GM21529 (cell line): ENCODE measurements at regions not wholly inside any gene's neighbourhood (a gene's known extent, or its start where the extent isn't known, plus 50 kb on each side); places are given as distances from the start of the nearest gene placed in this dataset.

ENCODE experiments used
- ATAC-seq: cut with Tn5 transposase; IDR thresholded peaks from one replicate; pipeline ENCODE4 v1.9.1; 2021; ENCODE audit not compliant: unreplicated experiment

DNA sequence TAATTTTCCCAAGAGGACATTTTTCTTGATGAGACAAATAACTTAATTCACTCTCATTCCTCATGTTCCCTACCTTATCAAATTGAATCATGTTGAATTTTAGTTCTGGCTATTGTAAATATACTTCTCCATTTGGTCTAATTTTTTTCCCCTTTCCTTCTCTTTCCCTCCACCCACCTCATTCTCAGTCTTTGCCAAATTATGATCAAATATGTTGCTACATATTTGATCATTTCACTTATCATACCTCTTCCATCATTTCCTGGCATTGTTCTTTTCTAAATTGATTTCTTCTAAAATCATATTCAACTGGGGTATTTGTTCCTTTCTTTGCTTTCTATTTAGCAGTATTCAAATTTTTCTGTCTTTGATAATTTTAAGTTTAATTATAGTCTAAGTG, 52.3 kb downstream of the HDGFL1 start:
- ATAC-seq: no peak

DNA sequence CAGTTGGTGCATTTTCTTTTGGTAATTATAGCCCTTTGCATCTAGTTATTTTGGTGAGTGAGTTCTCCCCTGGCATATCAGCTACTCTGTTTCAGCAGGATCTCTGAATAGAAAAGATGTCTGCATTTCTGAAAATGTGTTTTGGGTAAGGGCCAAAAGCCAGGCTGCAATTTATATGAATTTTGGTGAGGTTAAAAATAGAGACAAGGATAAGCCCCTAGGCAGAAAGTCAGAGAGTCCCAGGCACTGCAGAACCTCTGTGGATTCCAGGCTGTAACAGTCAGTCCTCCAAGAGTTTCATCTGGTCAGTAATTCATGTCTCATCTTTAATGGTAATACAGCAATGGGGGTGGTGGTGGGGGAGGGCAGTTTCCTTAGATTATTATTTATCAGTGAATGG, 53.0 kb downstream of the HDGFL1 start:
- no peak for ATAC-seq

GRCh38 chr6:22622813-22623212, 53.4 kb downstream of the HDGFL1 start:
- ATAC-seq: no peak

DNA sequence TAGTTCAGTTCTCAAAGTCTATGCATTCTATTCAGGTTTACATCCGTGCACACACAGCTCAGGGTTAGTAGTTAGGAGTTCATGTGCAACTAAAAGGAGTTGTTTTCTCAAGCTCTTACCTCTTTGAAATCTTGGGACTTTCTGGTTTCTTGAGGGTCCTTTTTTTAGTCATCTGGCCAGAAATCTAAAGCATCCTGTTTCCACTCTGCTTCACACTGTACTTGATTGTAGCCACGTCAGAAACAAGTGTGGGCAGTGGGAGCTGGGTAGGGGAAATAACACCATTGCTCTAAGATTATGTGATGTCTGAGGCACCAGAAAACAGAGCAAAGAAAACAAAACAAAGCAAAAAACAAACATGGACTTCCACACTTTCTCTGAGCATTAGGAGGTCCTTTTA, 58.3 kb downstream of the HDGFL1 start:
- ATAC-seq: no peak

DNA sequence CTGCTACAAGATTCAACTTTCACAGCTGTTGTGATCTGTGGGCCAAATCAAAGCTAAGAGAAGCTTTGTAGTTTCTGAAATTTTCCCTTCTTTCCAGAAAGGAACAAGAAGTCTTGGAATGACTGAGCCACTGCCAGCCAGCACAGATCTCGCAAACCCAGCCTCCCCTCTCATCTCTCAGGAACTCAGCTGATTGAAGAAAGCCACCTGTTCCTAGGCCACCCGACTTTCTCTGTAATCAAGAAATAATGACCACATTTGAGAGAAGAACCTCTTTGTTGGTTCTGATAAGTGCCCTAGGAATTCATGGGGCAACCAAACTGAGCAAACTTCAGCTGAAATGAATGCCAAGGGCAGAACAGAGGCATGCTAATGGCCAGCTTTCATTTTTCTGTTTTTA, 61.7 kb downstream of the HDGFL1 start:
- ATAC-seq: no peak

GRCh38 chr6:22632581-22633145, 63.3 kb downstream of the HDGFL1 start:
- ATAC-seq: no peak

GRCh38 chr6:22636452-22636851, 67.1 kb downstream of the HDGFL1 start:
- no peak for ATAC-seq

DNA sequence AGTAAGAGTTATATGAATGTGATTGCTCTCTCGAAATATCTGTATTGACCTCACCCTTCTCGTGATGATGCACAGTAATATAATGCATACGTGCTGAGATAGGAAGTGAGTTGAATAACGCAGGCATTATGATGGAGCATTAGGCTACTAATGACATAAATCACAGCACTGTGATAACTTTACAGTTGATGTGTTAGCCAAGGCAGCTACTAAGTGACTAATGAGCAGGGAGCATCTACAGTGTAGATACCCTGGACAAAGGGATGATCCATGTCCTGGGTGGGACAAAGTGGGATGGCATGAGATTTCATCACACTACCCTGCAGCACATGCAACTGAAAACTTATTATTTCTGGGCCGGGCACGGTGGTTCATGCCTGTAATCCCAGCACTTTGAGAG, 68.4 kb downstream of the HDGFL1 start:
- ATAC-seq: no peak

- ATAC-seq: no peak
Observed at GRCh38 chr6:22638320-22638719, 69.0 kb downstream of the HDGFL1 start.

- ATAC-seq: no peak
Observed at GRCh38 chr6:22642254-22642653, 72.9 kb downstream of the HDGFL1 start.

GRCh38 chr6:22643780-22644179, 74.4 kb downstream of the HDGFL1 start:
- no peak for ATAC-seq

GRCh38 chr6:22647719-22648118, 78.4 kb downstream of the HDGFL1 start:
- ATAC-seq: no peak

- ATAC-seq: no peak
Observed at GRCh38 chr6:22651731-22652130, 82.4 kb downstream of the HDGFL1 start.

- no peak for ATAC-seq
Observed at GRCh38 chr6:22653980-22654610, 84.7 kb downstream of the HDGFL1 start.

DNA sequence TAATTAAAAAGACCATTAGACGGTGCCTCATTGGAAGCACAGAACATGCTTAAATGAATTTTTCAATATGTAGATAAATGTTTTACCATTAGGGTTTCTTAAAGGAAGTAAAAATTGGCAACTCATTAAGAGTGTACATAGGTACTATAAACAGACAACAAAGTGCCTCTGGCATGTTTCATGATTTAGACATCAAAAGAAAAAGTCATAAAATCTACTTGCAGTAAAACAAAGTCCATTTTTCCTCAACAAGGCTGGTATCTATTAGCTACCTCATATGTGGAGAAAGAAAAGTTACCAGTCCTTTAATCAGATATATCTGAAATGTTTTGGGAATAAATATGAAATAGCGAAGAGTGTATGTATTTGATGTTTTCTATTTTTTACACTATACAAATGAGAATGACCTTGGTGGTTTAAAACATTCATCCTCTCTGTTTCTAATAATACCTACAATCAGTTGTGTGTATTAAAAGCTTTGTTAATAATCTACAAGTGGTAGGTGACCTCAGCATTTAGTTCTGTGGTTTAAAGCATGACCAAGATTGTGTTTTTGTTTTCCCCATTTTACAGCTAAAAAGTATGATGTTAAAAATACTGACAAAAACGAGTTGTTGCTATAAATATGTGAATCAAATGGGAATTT, 87.5 kb downstream of the HDGFL1 start:
- ATAC-seq: peak; percentile 60

- ATAC-seq: peak; percentile 50
Observed at GRCh38 chr6:22657352-22657980, 88.1 kb downstream of the HDGFL1 start.

DNA sequence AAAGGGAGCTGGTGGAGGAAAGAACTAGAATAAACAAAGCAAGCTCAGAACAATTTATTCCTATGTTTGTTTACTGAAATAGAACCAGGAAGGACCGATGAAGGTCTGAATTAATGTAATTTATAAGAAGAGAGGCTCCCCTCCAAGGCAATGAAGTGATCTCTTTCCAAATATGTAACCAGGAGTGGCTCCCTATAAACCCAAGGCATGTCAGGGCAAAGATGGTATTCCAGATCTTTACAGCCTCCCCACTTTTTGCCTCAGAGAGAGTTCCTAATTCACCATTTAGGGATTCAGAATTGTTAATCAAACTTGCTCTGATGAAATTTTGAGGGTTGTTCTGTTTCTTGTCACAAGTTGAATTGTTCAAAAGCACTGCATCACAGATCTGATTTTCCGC, 88.8 kb downstream of the HDGFL1 start:
- ATAC-seq: no peak

- no peak for ATAC-seq
Observed at GRCh38 chr6:22658934-22659333, 89.6 kb downstream of the HDGFL1 start.

DNA sequence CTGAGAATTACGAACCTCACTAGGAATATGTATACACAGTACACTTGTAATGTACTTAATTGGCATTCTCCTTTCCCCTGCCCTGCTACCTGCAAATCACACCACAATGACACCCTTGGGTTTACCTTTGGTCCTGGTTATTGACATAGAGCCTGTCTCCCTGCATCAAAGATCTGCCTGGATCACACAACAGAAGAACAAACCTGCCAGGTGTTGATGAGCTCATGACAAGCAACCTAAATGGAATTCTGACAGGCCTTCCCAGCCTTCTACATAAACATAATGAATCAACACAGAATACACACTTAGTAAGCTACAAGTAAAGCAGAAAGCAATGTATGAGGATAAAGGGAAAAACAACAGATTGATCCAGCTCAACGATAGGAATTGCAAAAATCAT, 95.6 kb downstream of the HDGFL1 start:
- no peak for ATAC-seq

DNA sequence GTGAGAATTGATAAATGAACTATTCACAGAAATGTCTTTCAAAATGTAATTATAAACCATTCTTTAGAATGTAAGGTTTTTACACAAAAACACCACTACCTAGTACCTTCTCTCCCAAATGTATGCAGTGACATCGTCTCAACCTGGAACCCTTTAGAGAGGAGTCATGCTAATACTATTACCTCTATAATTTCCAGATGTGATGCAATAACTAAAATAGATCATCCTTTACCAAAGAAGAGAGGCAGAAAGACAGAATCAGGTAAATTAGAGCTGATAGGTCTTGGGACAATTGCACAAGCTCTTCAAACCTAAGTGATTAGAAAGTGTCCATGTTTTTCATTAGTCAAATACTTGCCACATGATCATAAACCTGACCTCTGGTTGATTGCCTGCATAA, 96.7 kb downstream of the HDGFL1 start:
- ATAC-seq: no peak

DNA sequence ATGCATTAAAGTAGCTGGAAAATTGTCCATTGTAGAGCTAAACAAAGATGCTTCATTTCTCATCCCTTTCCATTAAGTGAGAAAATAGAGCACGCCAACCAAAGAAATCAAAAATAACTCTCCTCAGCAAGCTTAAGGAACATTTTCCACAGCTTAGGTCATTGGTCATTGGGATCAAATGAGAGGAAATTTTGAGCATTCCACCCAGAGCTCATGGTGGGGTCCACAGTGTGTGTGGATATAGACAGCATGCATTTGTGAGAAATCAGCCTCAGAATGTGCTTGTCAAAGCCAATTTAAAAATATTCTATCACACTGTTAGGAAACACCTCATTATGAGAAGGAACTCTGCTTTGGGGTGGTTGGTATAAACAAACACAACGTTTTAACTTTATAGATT, 97.2 kb downstream of the HDGFL1 start:
- ATAC-seq: no peak

- no peak for ATAC-seq
Observed at GRCh38 chr6:22667855-22668254, 98.5 kb downstream of the HDGFL1 start.
